GM23338 (cell line): ENCODE measurements at regions not wholly inside any gene's neighbourhood (a gene's known extent, or its start where the extent isn't known, plus 50 kb on each side); places are given as distances from the start of the nearest gene placed in this dataset.

Experiments used
- ATAC-seq: fragments of 200-7000 bp; cut with Tn5 transposase; 3 replicates; pipeline ENCODE4 v1.9.1; 2020
- DNase-seq: peaks from one replicate; pipeline ENCODE4 v3.0.0-alpha.2; 2015; ENCODE audit warnings: low spot score
- H2AFZ ChIP-seq: fragments of 200-600 bp; sonication (generic); 2 replicates; pipeline ENCODE4 v1.8.0; 2016; ENCODE audit warnings: antibody characterized with exemption, mild to moderate bottlenecking, moderate library complexity
- H3F3A ChIP-seq: fragments of 200-600 bp; sonication (generic); replicated peaks from 2 replicates; pipeline ENCODE4 v1.8.0; 2017; ENCODE audit warnings: antibody characterized with exemption, mixed run types, low read depth
- H3K27ac ChIP-seq: fragments of 200-600 bp; sonication (generic); 2 replicates; pipeline ENCODE4 v1.6.1; 2016; ENCODE audit warnings: low read depth
- H3K27me3 ChIP-seq: fragments of 200-600 bp; sonication (generic); 2 replicates; pipeline ENCODE4 v1.8.0; 2016; ENCODE audit warnings: mild to moderate bottlenecking, mixed run types, moderate library complexity; ENCODE audit not compliant: insufficient read depth
- H3K36me3 ChIP-seq: fragments of 200-600 bp; sonication (generic); 2 replicates; pipeline ENCODE4 v1.8.0; 2016; ENCODE audit warnings: mild to moderate bottlenecking; ENCODE audit not compliant: insufficient read depth
- H3K4me1 ChIP-seq: fragments of 200-600 bp; sonication (generic); 2 replicates; pipeline ENCODE4 v1.8.0; 2016; ENCODE audit warnings: mild to moderate bottlenecking, moderate library complexity; ENCODE audit not compliant: insufficient read depth
- H3K4me2 ChIP-seq: fragments of 200-600 bp; sonication (generic); 2 replicates; pipeline ENCODE4 v1.7.1; 2017; ENCODE audit warnings: mixed run types
- H3K4me3 ChIP-seq: fragments of 200-600 bp; sonication (generic); 2 replicates; pipeline ENCODE4 v1.6.1; 2016; ENCODE audit warnings: mixed run types
- H3K79me2 ChIP-seq: fragments of 200-600 bp; sonication (generic); replicated peaks from 2 replicates; pipeline ENCODE4 v1.8.0; 2017; ENCODE audit warnings: mild to moderate bottlenecking; ENCODE audit not compliant: insufficient read depth
- H3K9me2 ChIP-seq: fragments of 200-600 bp; sonication (generic); 2 replicates; pipeline ENCODE4 v1.8.0; 2017; ENCODE audit not compliant: insufficient read depth
- H4K20me1 ChIP-seq: fragments of 200-600 bp; sonication (generic); replicated peaks from 2 replicates; pipeline ENCODE4 v1.8.0; 2017; ENCODE audit warnings: mild to moderate bottlenecking; ENCODE audit not compliant: insufficient read depth
- H3K27ac Mint-ChIP-seq: 2 replicates; pipeline ENCODE4 v1.8.0; 2020; ENCODE audit warnings: inconsistent platforms, mild to moderate bottlenecking, moderate library complexity, mixed read lengths
- H3K27me3 Mint-ChIP-seq: 3 replicates; pipeline ENCODE4 v1.8.0; 2022; ENCODE audit warnings: low read depth, mild to moderate bottlenecking, moderate library complexity, mixed read lengths, inconsistent platforms; ENCODE audit not compliant: insufficient read depth, poor library complexity
- H3K36me3 Mint-ChIP-seq: 3 replicates; pipeline ENCODE4 v1.8.0; 2021; ENCODE audit warnings: low read depth, mild to moderate bottlenecking, inconsistent platforms, moderate library complexity, mixed read lengths
- H3K4me1 Mint-ChIP-seq: 3 replicates; pipeline ENCODE4 v1.8.0; 2020; ENCODE audit warnings: mild to moderate bottlenecking, inconsistent platforms, mixed read lengths
- H3K4me3 Mint-ChIP-seq: 3 replicates; pipeline ENCODE4 v1.8.0; 2021; ENCODE audit warnings: moderate library complexity, mild to moderate bottlenecking, inconsistent platforms, mixed read lengths
- H3K9me3 Mint-ChIP-seq: 3 replicates; pipeline ENCODE4 v1.8.0; 2020; ENCODE audit warnings: moderate library complexity, mild to moderate bottlenecking, inconsistent platforms, mixed read lengths
- CREB1 ChIP-seq: fragments of 250-450 bp; sonication (Bioruptor Pico); IDR thresholded peaks from 2 replicates; pipeline ENCODE4 v1.5.0; 2020; ENCODE audit warnings: low read depth, mild to moderate bottlenecking, moderate library complexity
- EZH2 ChIP-seq: fragments of 200-600 bp; sonication (generic); IDR thresholded peaks from one replicate; pipeline ENCODE4 v1.8.0; 2017; ENCODE audit warnings: antibody characterized with exemption, mild to moderate bottlenecking, low read depth; ENCODE audit not compliant: unreplicated experiment
- JUNB ChIP-seq: IDR thresholded peaks from one replicate; pipeline ENCODE4 v1.6.1; 2016; ENCODE audit warnings: antibody characterized with exemption; ENCODE audit not compliant: unreplicated experiment
- NANOG ChIP-seq: IDR thresholded peaks from 2 replicates; pipeline ENCODE4 v1.6.1; 2016; ENCODE audit warnings: antibody characterized with exemption, borderline replicate concordance
- POLR2AphosphoS5 ChIP-seq: IDR thresholded peaks from 2 replicates; pipeline ENCODE4 v1.6.1; 2016; ENCODE audit warnings: antibody characterized with exemption, low read depth
- STAT1 ChIP-seq: IDR thresholded peaks from one replicate; pipeline ENCODE4 v1.6.1; 2016; ENCODE audit warnings: antibody characterized with exemption; ENCODE audit not compliant: unreplicated experiment
- ZNF114 ChIP-seq: fragments of 250-450 bp; sonication (Bioruptor Pico); IDR thresholded peaks from 2 replicates; pipeline ENCODE4 v1.5.0; 2020; ENCODE audit warnings: mild to moderate bottlenecking, moderate library complexity
- ZNF331 ChIP-seq: fragments of 250-450 bp; sonication (Bioruptor Pico); IDR thresholded peaks from 2 replicates; pipeline ENCODE4 v1.5.0; 2020; ENCODE audit warnings: low read depth, mild to moderate bottlenecking, moderate library complexity
- TF ChIP-seq, protein P1 (sequence below): IDR thresholded peaks from one replicate; pipeline ENCODE4 v1.6.1; 2018; ENCODE audit warnings: antibody characterized with exemption; ENCODE audit not compliant: unreplicated experiment
- TF ChIP-seq, protein P2 (sequence below): IDR thresholded peaks from 2 replicates; pipeline ENCODE4 v1.6.1; 2016; ENCODE audit warnings: antibody characterized with exemption
- TF ChIP-seq, protein P3 (sequence below), 2 experiments: fragments of 200-600 bp in 1 of 2; sonication (generic) in 1 of 2; conservative IDR thresholded peaks; 2 replicates each; pipeline versions ENCODE4 v1.5.1 to v1.6.1; 2016 to 2017; ENCODE audit warnings: antibody characterized with exemption in 2 of 2, low read depth in 2 of 2, mild to moderate bottlenecking in 2 of 2, moderate library complexity in 1 of 2

DNA sequence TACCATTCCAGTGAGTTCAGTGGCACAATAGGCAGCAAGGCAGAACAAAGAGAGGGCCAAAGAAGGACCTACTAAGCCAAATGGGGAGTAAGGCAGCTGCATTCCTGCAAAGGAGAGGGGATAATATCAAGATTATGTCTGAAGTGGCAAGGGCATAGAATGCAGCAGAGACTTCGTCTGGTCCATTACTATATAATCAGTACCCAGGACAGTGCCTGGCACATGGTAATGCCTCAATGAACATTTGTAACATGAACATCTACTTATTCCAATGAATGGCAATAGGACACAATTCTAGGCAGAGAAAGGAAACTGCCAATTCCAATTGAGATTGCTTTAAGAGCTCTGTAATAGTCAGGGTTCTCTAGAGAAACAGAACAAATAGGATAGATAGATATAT lies 82.1 kb upstream of the STAC start:
- no peaks in the 10 kb centered on the region for H3K27me3 Mint-ChIP-seq

DNA sequence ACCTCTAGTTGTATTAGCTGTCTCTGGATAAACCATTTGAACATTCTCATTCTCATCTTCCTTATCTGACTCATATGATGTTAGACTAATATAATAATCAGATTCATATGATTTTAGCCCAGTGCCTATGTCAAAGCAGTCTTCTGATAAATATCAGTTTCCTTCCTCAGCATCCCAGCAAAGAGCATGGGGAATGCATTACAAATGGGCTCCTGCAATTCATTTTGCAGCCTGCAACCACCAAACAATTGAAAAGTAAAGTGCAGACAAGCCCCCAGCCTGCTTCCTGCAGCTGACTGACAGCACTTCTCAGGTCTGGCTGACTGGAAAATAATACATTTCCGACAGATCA lies 78.2 kb upstream of the STAC start:
- DNase-seq (no peak), ATAC-seq (no peak)
- H4K20me1 ChIP-seq, result no peaks in the 10 kb centered on the region
- no peak overlapping the region for H3K27ac ChIP-seq
- Mint-ChIP-seq H3K27me3 (no peaks in the 10 kb centered on the region), H3K4me1 (no peaks in the 10 kb centered on the region), H3K9me3 (no peaks in the 10 kb centered on the region), H3K4me3 (no peak overlapping the region), H3K27ac (no peak overlapping the region), H3K36me3 (no peaks in the 10 kb centered on the region)
- no peaks in the 10 kb centered on the region for H3K79me2 ChIP-seq
- no peaks in the 10 kb centered on the region for H3K27me3 ChIP-seq
- H3K36me3 ChIP-seq, result no peaks in the 10 kb centered on the region; the same call in 1 of the 2 replicates
- H2AFZ ChIP-seq, result no peak overlapping the region
- no peak overlapping the region for H3K4me2 ChIP-seq
- no peak overlapping the region for H3K4me3 ChIP-seq
- no peaks in the 10 kb centered on the region for H3F3A ChIP-seq
- H3K9me2 ChIP-seq, result 0 out of 2 replicates have a peak, but pooled peaks cover 4% of the 10 kb centered on the region
- no peaks in the 10 kb centered on the region for H3K4me1 ChIP-seq
- no peak for TF ChIP-seq CREB1 (CRISPR knock-in tag)
- TF ChIP-seq JUNB, result no peak
- TF ChIP-seq STAT1, result no peak
- TF ChIP-seq, protein P1, sequence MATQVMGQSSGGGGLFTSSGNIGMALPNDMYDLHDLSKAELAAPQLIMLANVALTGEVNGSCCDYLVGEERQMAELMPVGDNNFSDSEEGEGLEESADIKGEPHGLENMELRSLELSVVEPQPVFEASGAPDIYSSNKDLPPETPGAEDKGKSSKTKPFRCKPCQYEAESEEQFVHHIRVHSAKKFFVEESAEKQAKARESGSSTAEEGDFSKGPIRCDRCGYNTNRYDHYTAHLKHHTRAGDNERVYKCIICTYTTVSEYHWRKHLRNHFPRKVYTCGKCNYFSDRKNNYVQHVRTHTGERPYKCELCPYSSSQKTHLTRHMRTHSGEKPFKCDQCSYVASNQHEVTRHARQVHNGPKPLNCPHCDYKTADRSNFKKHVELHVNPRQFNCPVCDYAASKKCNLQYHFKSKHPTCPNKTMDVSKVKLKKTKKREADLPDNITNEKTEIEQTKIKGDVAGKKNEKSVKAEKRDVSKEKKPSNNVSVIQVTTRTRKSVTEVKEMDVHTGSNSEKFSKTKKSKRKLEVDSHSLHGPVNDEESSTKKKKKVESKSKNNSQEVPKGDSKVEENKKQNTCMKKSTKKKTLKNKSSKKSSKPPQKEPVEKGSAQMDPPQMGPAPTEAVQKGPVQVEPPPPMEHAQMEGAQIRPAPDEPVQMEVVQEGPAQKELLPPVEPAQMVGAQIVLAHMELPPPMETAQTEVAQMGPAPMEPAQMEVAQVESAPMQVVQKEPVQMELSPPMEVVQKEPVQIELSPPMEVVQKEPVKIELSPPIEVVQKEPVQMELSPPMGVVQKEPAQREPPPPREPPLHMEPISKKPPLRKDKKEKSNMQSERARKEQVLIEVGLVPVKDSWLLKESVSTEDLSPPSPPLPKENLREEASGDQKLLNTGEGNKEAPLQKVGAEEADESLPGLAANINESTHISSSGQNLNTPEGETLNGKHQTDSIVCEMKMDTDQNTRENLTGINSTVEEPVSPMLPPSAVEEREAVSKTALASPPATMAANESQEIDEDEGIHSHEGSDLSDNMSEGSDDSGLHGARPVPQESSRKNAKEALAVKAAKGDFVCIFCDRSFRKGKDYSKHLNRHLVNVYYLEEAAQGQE, result no peak
- TF ChIP-seq, protein P2, sequence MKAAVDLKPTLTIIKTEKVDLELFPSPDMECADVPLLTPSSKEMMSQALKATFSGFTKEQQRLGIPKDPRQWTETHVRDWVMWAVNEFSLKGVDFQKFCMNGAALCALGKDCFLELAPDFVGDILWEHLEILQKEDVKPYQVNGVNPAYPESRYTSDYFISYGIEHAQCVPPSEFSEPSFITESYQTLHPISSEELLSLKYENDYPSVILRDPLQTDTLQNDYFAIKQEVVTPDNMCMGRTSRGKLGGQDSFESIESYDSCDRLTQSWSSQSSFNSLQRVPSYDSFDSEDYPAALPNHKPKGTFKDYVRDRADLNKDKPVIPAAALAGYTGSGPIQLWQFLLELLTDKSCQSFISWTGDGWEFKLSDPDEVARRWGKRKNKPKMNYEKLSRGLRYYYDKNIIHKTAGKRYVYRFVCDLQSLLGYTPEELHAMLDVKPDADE, result no peak
- TF ChIP-seq NANOG, result no peak
- no peak for TF ChIP-seq POLR2AphosphoS5
- TF ChIP-seq EZH2, result no peak

More for the DNA sequence above, 82.1 kb upstream of the STAC start:
- Histone ChIP-seq H3K4me1 (no peaks in the 10 kb centered on the region), H3K27me3 (no peaks in the 10 kb centered on the region), H3K4me3 (no peak overlapping the region), H3F3A (no peaks in the 10 kb centered on the region), H3K27ac (no peak overlapping the region), H3K9me2 (0 out of 2 replicates have a peak, but pooled peaks cover 3% of the 10 kb centered on the region), H2AFZ (no peak overlapping the region), H4K20me1 (no peaks in the 10 kb centered on the region), H3K4me2 (no peak overlapping the region), H3K79me2 (no peaks in the 10 kb centered on the region), H3K36me3 (no peaks in the 10 kb centered on the region; the same call in 1 of the 2 replicates)
- no peaks in the 10 kb centered on the region for H3K9me3 Mint-ChIP-seq
- H3K4me1 Mint-ChIP-seq, result no peaks in the 10 kb centered on the region
- ATAC-seq (no peak), DNase-seq (no peak)
- TF ChIP-seq STAT1, result no peak
- TF ChIP-seq JUNB, result no peak
- TF ChIP-seq NANOG, result no peak
- TF ChIP-seq, protein P3, sequence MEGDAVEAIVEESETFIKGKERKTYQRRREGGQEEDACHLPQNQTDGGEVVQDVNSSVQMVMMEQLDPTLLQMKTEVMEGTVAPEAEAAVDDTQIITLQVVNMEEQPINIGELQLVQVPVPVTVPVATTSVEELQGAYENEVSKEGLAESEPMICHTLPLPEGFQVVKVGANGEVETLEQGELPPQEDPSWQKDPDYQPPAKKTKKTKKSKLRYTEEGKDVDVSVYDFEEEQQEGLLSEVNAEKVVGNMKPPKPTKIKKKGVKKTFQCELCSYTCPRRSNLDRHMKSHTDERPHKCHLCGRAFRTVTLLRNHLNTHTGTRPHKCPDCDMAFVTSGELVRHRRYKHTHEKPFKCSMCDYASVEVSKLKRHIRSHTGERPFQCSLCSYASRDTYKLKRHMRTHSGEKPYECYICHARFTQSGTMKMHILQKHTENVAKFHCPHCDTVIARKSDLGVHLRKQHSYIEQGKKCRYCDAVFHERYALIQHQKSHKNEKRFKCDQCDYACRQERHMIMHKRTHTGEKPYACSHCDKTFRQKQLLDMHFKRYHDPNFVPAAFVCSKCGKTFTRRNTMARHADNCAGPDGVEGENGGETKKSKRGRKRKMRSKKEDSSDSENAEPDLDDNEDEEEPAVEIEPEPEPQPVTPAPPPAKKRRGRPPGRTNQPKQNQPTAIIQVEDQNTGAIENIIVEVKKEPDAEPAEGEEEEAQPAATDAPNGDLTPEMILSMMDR (conservative IDR thresholded peaks at IDR 0.05; ENCODE audit: low read depth in 2 of 2), result no peak
- TF ChIP-seq EZH2, result no peak
- TF ChIP-seq ZNF331 (CRISPR knock-in tag), result no peak
- no peak for TF ChIP-seq ZNF114 (CRISPR knock-in tag)
- TF ChIP-seq, protein P1, result no peak
- H3K4me3 Mint-ChIP-seq, result no peak overlapping the region
- no peaks in the 10 kb centered on the region for H3K36me3 Mint-ChIP-seq
- H3K27ac Mint-ChIP-seq, result no peak overlapping the region
